HepG2 (cell line): ENCODE measurements at regions not wholly inside any gene's neighbourhood (a gene's known extent, or its start where the extent isn't known, plus 50 kb on each side); places are given as distances from the start of the nearest gene placed in this dataset.
A peak's percentile ranks its signal among the peaks of the same experiment; 100 is the strongest.

ENCODE experiments used
- ATAC-seq: fragments of 200-7000 bp; cut with Tn5 transposase; 3 replicates; pipeline ENCODE4 v1.9.1; 2020; ENCODE audit warnings: mild to moderate bottlenecking, moderate library complexity
- BruUV-seq: library from RNA; stranded (reverse); fragments of 400-500 nt; replicated peaks from 2 replicates; lab custom pipeline; 2021; lab: Mats Ljungman, UMichigan
- CTCF ChIA-PET: fragments of 300-600 bp; formaldehyde crosslinking; extraction: SDS; loops from one replicate; lab custom pipeline; 2021; ENCODE audit warnings: low total read pairs, inconsistent platforms, low intra/inter-chr PET ratio; lab: Yijun Ruan, JAX
- POLR2A ChIA-PET: fragments of 350-600 bp; sonication (Branson Sonifier 250); formaldehyde crosslinking; loops from one replicate; lab custom pipeline; 2020; ENCODE audit warnings: antibody characterized with exemption, inconsistent platforms; lab: Yijun Ruan, JAX
- DNase-seq: peaks from one replicate; pipeline ENCODE4 v3.0.0-alpha.2; 2015; ENCODE audit warnings: low spot score
- FAIRE-seq: peaks from 3 replicates; lab custom pipeline; 2011; peaks lifted over from hg19 to GRCh38; lab: Jason Lieb, UNC
- H2AFZ ChIP-seq: one replicate; pipeline ENCODE4 v1.6.1; 2011; ENCODE audit warnings: low read length, inconsistent platforms
- H3K27ac ChIP-seq: fragments of 300-600 bp; 3 replicates; pipeline ENCODE4 v1.8.0; 2011; ENCODE audit warnings: mixed run types, mild to moderate bottlenecking, mixed read lengths, low read length, inconsistent platforms; ENCODE audit not compliant: insufficient read depth; ENCODE audit errors: extremely low read length
- H3K27me3 ChIP-seq, 2 experiments: fragments of 200-600 bp in 1 of 2; 2 replicates in 1 of 2; 3 replicates in 1 of 2; pipeline versions ENCODE4 v1.6.0 to v1.8.0; 2011; ENCODE audit warnings: low read length in 2 of 2, mild to moderate bottlenecking in 2 of 2, moderate library complexity in 2 of 2, inconsistent platforms in 1 of 2; ENCODE audit not compliant: insufficient read depth in 2 of 2, control insufficient read depth in 1 of 2
- H3K36me3 ChIP-seq, 2 experiments: fragments of 200-600 bp in 1 of 2; replicated peaks in 1 of 2; 2 replicates in 1 of 2; 3 replicates in 1 of 2; pipeline versions ENCODE4 v1.5.1 to v1.8.0; 2011; ENCODE audit warnings: low read length in 2 of 2, inconsistent platforms in 1 of 2; ENCODE audit not compliant: insufficient read depth in 2 of 2, control insufficient read depth in 1 of 2
- H3K4me1 ChIP-seq: 2 replicates; pipeline ENCODE4 v1.5.1; 2012; ENCODE audit warnings: low read length, inconsistent platforms; ENCODE audit not compliant: insufficient read depth
- H3K4me2 ChIP-seq: 2 replicates; pipeline ENCODE4 v1.6.0; 2011; ENCODE audit warnings: low read depth, low read length, inconsistent platforms
- H3K4me3 ChIP-seq, 3 experiments: fragments of 200-600 bp in 1 of 3; sonication (generic), shearing (Covaris generic) in 1 of 3; replicated peaks in 1 of 3; 2 replicates each; pipeline ENCODE4 v1.5.1; 2011 to 2016; ENCODE audit warnings: low read length in 3 of 3, inconsistent platforms in 2 of 3, low read depth in 2 of 3, mild to moderate bottlenecking in 2 of 3, control low read depth in 1 of 3, mixed read lengths in 1 of 3; ENCODE audit not compliant: insufficient read depth in 1 of 3
- H3K79me2 ChIP-seq: one replicate; pipeline ENCODE4 v1.6.1; 2011; ENCODE audit warnings: low read length, inconsistent platforms; ENCODE audit not compliant: insufficient read depth
- H3K9ac ChIP-seq: 2 replicates; pipeline ENCODE4 v1.6.0; 2011; ENCODE audit warnings: mild to moderate bottlenecking, low read depth, low read length, inconsistent platforms; ENCODE audit not compliant: insufficient read depth
- H3K9me3 ChIP-seq: 2 replicates; pipeline ENCODE4 v1.5.1; 2012; ENCODE audit warnings: mild to moderate bottlenecking, low read length
- H4K20me1 ChIP-seq: 2 replicates; pipeline ENCODE4 v1.6.0; 2011; ENCODE audit warnings: inconsistent platforms, mild to moderate bottlenecking, low read length, moderate library complexity; ENCODE audit not compliant: insufficient read depth
- CEBPB ChIP-seq: IDR thresholded peaks from 2 replicates; pipeline ENCODE4 v1.6.1; 2011; ENCODE audit warnings: low read depth, low read length, improper control_type of control experiment, borderline replicate concordance
- FOXA3 ChIP-seq: IDR thresholded peaks from 2 replicates; pipeline ENCODE4 v1.6.1; 2016; ENCODE audit warnings: missing genetic modification reagents, missing compliant biosample characterization
- HDAC1 ChIP-seq: sonication (generic); formaldehyde crosslinking; IDR thresholded peaks from 2 replicates; pipeline ENCODE4 v1.5.1; 2020; ENCODE audit warnings: mild to moderate bottlenecking, missing genetic modification reagents
- MAF1 ChIP-seq: sonication (generic); formaldehyde crosslinking; IDR thresholded peaks from 2 replicates; pipeline ENCODE4 v1.5.0; 2020; ENCODE audit warnings: missing genetic modification reagents, borderline replicate concordance
- PHF21A ChIP-seq: sonication (generic); formaldehyde crosslinking; IDR thresholded peaks from 2 replicates; pipeline ENCODE4 v1.5.0; 2020; ENCODE audit warnings: mild to moderate bottlenecking, missing genetic modification reagents
- POLR2A ChIP-seq, 2 experiments: IDR thresholded peaks; 2 replicates each; pipeline ENCODE4 v1.6.1; 2011; ENCODE audit warnings: low read depth in 2 of 2, low read length in 2 of 2, mild to moderate bottlenecking in 1 of 2, moderate library complexity in 1 of 2; ENCODE audit not compliant: insufficient read depth in 1 of 2
- RCOR2 ChIP-seq: IDR thresholded peaks from 2 replicates; pipeline ENCODE4 v1.6.1; 2016; ENCODE audit warnings: missing biosample characterization, missing genetic modification reagents
- SAFB2 ChIP-seq: sonication (generic); formaldehyde crosslinking; IDR thresholded peaks from 2 replicates; pipeline ENCODE4 v1.5.1; 2020; ENCODE audit warnings: missing genetic modification reagents, low read depth, mild to moderate bottlenecking, borderline replicate concordance
- SOX6 ChIP-seq, 2 experiments: fragments of 450-650 bp in 1 of 2; sonication (generic) in 1 of 2; formaldehyde crosslinking in 1 of 2; IDR thresholded peaks; 2 replicates each; pipeline versions ENCODE4 v1.4.0 to v1.6.1; 2017 to 2020; ENCODE audit warnings: antibody characterized with exemption in 1 of 2, mild to moderate bottlenecking in 1 of 2, missing genetic modification reagents in 1 of 2
- ZBTB1 ChIP-seq: sonication (generic); formaldehyde crosslinking; IDR thresholded peaks from 2 replicates; pipeline ENCODE4 v1.4.0; 2020; ENCODE audit warnings: missing genetic modification reagents, borderline replicate concordance
- ZNF124 ChIP-seq: sonication (generic); formaldehyde crosslinking; IDR thresholded peaks from 2 replicates; pipeline ENCODE4 v1.4.0; 2020; ENCODE audit warnings: missing genetic modification reagents
- ZNF232 ChIP-seq: sonication (generic); formaldehyde crosslinking; IDR thresholded peaks from 2 replicates; pipeline ENCODE4 v1.4.0; 2020; ENCODE audit warnings: missing genetic modification reagents, borderline replicate concordance
- ZNF879 ChIP-seq: sonication (generic); formaldehyde crosslinking; IDR thresholded peaks from 2 replicates; pipeline ENCODE4 v1.8.1; 2023; ENCODE audit warnings: missing genetic modification reagents
- WGBS: methylation state at CpG from one replicate; pipeline ENCODE4 v1.1.6; 2017; ENCODE audit warnings: low lambda C conversion rate; 5-methylcytosine and 5-hydroxymethylcytosine counted together
- in situ Hi-C: cut with HindIII; loops from 2 replicates; pipeline ENCODE4 v1.10.0; 2017; ENCODE audit warnings: low pct_unique_long_range_greater_than_20kb; ENCODE audit not compliant: extremely low pct_ligation_motif_present
- intact Hi-C: fragments of 100-400 bp; cut with micrococcal nuclease; formaldehyde crosslinking; loops from one replicate; pipeline ENCODE4 v1.10.0; 2022; ENCODE audit not compliant: unreplicated experiment
- TF ChIP-seq, protein P1 (sequence below): sonication (generic); formaldehyde crosslinking; IDR thresholded peaks from 2 replicates; pipeline ENCODE4 v1.4.0; 2020; ENCODE audit warnings: mild to moderate bottlenecking, low read depth, missing genetic modification reagents
- TF ChIP-seq, protein P2 (sequence below): sonication (generic); formaldehyde crosslinking; IDR thresholded peaks from 2 replicates; pipeline ENCODE4 v1.9.0; 2021; ENCODE audit warnings: missing genetic modification reagents, mild to moderate bottlenecking, borderline replicate concordance

- TF ChIP-seq, protein P1, sequence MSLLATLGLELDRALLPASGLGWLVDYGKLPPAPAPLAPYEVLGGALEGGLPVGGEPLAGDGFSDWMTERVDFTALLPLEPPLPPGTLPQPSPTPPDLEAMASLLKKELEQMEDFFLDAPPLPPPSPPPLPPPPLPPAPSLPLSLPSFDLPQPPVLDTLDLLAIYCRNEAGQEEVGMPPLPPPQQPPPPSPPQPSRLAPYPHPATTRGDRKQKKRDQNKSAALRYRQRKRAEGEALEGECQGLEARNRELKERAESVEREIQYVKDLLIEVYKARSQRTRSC: no peak
- TF ChIP-seq CEBPB: peak; percentile 84
- TF ChIP-seq ZNF232 (CRISPR knock-in tag): no peak
- no peak for TF ChIP-seq POLR2A (IDR thresholded peaks at IDR 0.05; ENCODE audit: insufficient read depth in 1 of 2, low read depth in 2 of 2, low read length in 2 of 2)
- TF ChIP-seq SAFB2: no peak
- TF ChIP-seq, protein P2, sequence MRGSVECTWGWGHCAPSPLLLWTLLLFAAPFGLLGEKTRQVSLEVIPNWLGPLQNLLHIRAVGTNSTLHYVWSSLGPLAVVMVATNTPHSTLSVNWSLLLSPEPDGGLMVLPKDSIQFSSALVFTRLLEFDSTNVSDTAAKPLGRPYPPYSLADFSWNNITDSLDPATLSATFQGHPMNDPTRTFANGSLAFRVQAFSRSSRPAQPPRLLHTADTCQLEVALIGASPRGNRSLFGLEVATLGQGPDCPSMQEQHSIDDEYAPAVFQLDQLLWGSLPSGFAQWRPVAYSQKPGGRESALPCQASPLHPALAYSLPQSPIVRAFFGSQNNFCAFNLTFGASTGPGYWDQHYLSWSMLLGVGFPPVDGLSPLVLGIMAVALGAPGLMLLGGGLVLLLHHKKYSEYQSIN (CRISPR knock-in tag): no peak
- TF ChIP-seq ZNF879 (CRISPR knock-in tag): no peak
- TF ChIP-seq SOX6 (IDR thresholded peaks at IDR 0.05): no peak
- TF ChIP-seq SOX6 (CRISPR knock-in tag; IDR thresholded peaks at IDR 0.05): peak; percentile 71; the same call in 1 of the 2 replicates
- TF ChIP-seq RCOR2 (CRISPR knock-in tag): peak; percentile 29; the same call in 1 of the 2 replicates
- no peak for TF ChIP-seq MAF1
- no peak for TF ChIP-seq ZBTB1
- TF ChIP-seq HDAC1: no peak
- TF ChIP-seq, all 625 proteins: peak for 18
These were observed 369.4 kb upstream of the CITED2 start (continued) for GRCh38 chr6:139743664-139744437.

DNA sequence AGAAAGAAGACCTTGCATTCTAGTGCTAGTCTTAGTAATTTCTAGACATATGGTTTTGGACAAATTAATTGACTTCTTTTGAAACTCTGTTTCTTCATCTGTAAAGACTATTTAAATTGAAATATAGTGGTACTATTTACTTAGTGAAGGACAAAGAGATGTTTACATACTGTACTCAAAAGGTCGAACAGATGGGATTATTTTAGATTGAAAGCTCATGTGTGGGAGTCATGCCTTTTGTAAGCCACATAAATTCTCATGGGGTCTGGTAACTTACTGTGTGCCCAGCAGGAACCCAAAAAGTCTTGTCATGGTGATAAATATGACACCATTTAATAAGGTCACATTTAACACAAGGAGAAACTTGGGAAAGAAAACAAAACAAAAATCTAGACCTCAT lies 368.2 kb upstream of the CITED2 start:
- Histone ChIP-seq H3K4me1 (peaks cover 19% of the 10 kb centered on the region), H3K27me3 (no peaks in the 10 kb centered on the region), H3K36me3 (no peaks in the 10 kb centered on the region), H3K4me2 (no peak overlapping the region), H3K9me3 (no peaks in the 10 kb centered on the region), H2AFZ (no peak overlapping the region), H3K79me2 (no peaks in the 10 kb centered on the region), H3K27ac (no peak overlapping the region), H3K9ac (no peak overlapping the region), H4K20me1 (no peaks in the 10 kb centered on the region), H3K4me3 (no peak overlapping the region)
- TF ChIP-seq PHF21A (CRISPR knock-in tag) (no peak), ZNF124 (CRISPR knock-in tag) (no peak), FOXA3 (CRISPR knock-in tag) (peak; percentile 27; the same call in 1 of the 2 replicates)
- no TSS peak for BruUV-seq
- 0% methylated on average over 1 of the region's 1 CpG for WGBS
- ChIA-PET CTCF (no interaction called here), POLR2A (no interaction called here)
- intact Hi-C loops: no loop called here
- no peak for ATAC-seq
- in situ Hi-C loops: no loop called here
- no peak for DNase-seq
- FAIRE-seq: no peak
